Tibial nerve (tissue), 3 donors: ENCODE measurements at regions not wholly inside any gene's neighbourhood (a gene's known extent, or its start where the extent isn't known, plus 50 kb on each side); places are given as distances from the start of the nearest gene placed in this dataset.

Source experiments
- CTCF ChIP-seq, 5 experiments: fragments of 200-600 bp in 3 of 5; fragments of 450-650 bp in 2 of 5; sonication (generic) in 3 of 5; IDR thresholded peaks; one replicate each; pipeline ENCODE4 v1.5.1; 2016 to 2019; ENCODE audit warnings: antibody characterized with exemption in 5 of 5, mild to moderate bottlenecking in 3 of 5, moderate library complexity in 2 of 5
- POLR2A ChIP-seq, 2 donors: fragments of 450-650 bp; IDR thresholded peaks; one replicate each; pipeline ENCODE4 v1.6.1; 2017; ENCODE audit warnings: antibody characterized with exemption in 2 of 2, mild to moderate bottlenecking in 2 of 2, moderate library complexity in 2 of 2

- TF ChIP-seq CTCF (IDR thresholded peaks at IDR 0.05) (no peak), POLR2A (IDR thresholded peaks at IDR 0.05) (no peak)
Measured at GRCh38 chr5:51977014-51977413, 593.8 kb downstream of the ISL1 start.
